C4-2B (cell line): ENCODE measurements at regions not wholly inside any gene's neighbourhood (a gene's known extent, or its start where the extent isn't known, plus 50 kb on each side); places are given as distances from the start of the nearest gene placed in this dataset.

Source experiments
- ZFX ChIP-seq: fragments of 450-650 bp; IDR thresholded peaks from 2 replicates; pipeline ENCODE4 v1.6.1; 2017
- TF ChIP-seq, protein P1 (sequence below): fragments of 450-650 bp; conservative IDR thresholded peaks from 2 replicates; pipeline ENCODE4 v1.5.1; 2017; ENCODE audit warnings: mild to moderate bottlenecking

DNA sequence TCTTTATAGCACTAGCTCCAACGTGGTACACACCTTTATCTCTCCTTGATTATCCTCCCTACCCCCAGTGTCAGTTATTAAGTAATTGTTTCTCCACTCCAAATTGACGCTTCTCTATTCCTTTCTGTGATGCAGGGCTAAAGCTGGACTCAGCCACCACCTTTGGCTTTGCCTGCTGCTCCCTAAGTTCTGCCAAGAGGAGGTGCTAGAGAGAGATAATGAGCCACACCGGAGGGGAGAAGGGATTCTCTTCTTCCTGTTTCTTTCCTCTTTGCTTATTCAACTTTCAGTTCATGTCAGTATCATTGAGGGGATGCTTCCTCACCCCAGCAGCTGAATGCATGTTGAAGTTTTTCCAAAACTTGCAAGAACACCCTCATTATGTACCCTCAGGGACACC is 176.5 kb downstream of the GBA3 start:
- TF ChIP-seq, protein P1, sequence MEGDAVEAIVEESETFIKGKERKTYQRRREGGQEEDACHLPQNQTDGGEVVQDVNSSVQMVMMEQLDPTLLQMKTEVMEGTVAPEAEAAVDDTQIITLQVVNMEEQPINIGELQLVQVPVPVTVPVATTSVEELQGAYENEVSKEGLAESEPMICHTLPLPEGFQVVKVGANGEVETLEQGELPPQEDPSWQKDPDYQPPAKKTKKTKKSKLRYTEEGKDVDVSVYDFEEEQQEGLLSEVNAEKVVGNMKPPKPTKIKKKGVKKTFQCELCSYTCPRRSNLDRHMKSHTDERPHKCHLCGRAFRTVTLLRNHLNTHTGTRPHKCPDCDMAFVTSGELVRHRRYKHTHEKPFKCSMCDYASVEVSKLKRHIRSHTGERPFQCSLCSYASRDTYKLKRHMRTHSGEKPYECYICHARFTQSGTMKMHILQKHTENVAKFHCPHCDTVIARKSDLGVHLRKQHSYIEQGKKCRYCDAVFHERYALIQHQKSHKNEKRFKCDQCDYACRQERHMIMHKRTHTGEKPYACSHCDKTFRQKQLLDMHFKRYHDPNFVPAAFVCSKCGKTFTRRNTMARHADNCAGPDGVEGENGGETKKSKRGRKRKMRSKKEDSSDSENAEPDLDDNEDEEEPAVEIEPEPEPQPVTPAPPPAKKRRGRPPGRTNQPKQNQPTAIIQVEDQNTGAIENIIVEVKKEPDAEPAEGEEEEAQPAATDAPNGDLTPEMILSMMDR, result peak; percentile 21; the same call in 1 of the 2 replicates
- TF ChIP-seq ZFX, result no peak
